HAP-1 (cell line): ENCODE measurements at regions not wholly inside any gene's neighbourhood (a gene's known extent, or its start where the extent isn't known, plus 50 kb on each side); places are given as distances from the start of the nearest gene placed in this dataset.
A peak's percentile ranks its signal among the peaks of the same experiment; 100 is the strongest.

ENCODE experiments used
- DNase-seq, 2 experiments: peaks; one replicate each; pipeline ENCODE4 v3.0.0-alpha.2; 2016 to 2020; ENCODE audit warnings: low spot score in 2 of 2
- H3K27me3 ChIP-seq: fragments of 250-450 bp; sonication (Bioruptor Pico); 2 replicates; pipeline ENCODE4 v1.5.1; 2020; ENCODE audit warnings: low read depth, mild to moderate bottlenecking, moderate library complexity
- H3K36me3 ChIP-seq: fragments of 250-450 bp; sonication (Bioruptor Pico); replicated peaks from 2 replicates; pipeline ENCODE4 v1.5.1; 2020; ENCODE audit warnings: mild to moderate bottlenecking
- H3K4me1 ChIP-seq: fragments of 250-450 bp; sonication (Bioruptor Pico); 2 replicates; pipeline ENCODE4 v1.5.1; 2020; ENCODE audit warnings: mild to moderate bottlenecking
- H3K4me3 ChIP-seq: fragments of 250-450 bp; sonication (Bioruptor Pico); 2 replicates; pipeline ENCODE4 v1.5.1; 2020; ENCODE audit warnings: mild to moderate bottlenecking, moderate library complexity
- H3K9me3 ChIP-seq: fragments of 250-450 bp; sonication (Bioruptor Pico); 2 replicates; pipeline ENCODE4 v1.5.1; 2020; ENCODE audit warnings: mild to moderate bottlenecking, moderate library complexity
- in situ Hi-C: fragments of 300-500 bp; cut with MboI; formaldehyde crosslinking; loops from 3 replicates; pipeline ENCODE4 v1.14.3; 2020; ENCODE audit warnings: low sequenced_read_pairs, inconsistent platforms, mixed read lengths

DNA sequence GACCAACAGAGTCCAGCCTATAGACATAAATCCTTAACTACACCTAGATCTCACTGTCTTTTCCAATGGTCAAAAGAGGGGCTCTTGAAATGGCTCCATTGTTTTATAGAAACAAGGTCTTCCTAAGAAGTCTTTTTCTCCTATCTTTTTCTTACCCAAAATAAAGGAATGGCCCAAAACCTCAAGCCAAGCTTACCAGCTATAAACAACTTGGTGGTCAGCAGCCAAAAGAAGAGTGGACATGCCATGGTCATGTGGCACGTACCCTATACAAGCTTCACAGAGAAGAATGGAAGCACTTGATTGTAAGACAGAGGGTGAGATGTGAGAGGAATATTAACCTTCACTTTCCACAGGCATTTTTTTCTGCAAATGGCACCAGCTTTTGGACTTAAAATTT, 82.1 kb upstream of the GNAO1 start:
- in situ Hi-C loops: no loop called here

DNA sequence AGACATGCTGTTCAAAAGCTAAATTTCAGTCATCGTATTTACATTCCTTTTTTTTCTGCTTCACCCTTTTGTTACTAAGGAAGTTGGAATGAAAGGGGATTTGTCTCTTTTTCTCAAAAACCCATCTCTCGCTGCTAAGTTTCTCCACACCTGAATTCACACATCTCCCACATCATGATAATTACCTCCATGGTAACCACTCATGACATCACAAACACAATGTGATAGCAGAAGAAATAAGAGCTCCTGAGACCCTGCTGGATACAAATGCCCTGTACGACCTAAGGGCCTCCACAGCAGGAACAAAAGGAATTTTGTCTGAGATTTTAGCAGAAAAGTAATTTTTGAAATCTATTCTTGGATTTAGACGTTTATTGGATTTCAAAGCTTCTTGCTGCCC, 82.6 kb upstream of the GNAO1 start:
- H3K4me3 ChIP-seq: no peak overlapping the region
- H3K9me3 ChIP-seq: no peaks in the 10 kb centered on the region
- in situ Hi-C loops: no loop called here
- no peaks in the 10 kb centered on the region for H3K36me3 ChIP-seq
- no peak for DNase-seq
- no peaks in the 10 kb centered on the region for H3K27me3 ChIP-seq
- H3K4me1 ChIP-seq: no peaks in the 10 kb centered on the region

More for the DNA sequence above, 82.1 kb upstream of the GNAO1 start:
- H3K36me3 ChIP-seq: no peaks in the 10 kb centered on the region
- no peaks in the 10 kb centered on the region for H3K27me3 ChIP-seq
- H3K9me3 ChIP-seq: no peaks in the 10 kb centered on the region
- H3K4me1 ChIP-seq: no peaks in the 10 kb centered on the region
- no peak overlapping the region for H3K4me3 ChIP-seq
- no peak for DNase-seq

DNA sequence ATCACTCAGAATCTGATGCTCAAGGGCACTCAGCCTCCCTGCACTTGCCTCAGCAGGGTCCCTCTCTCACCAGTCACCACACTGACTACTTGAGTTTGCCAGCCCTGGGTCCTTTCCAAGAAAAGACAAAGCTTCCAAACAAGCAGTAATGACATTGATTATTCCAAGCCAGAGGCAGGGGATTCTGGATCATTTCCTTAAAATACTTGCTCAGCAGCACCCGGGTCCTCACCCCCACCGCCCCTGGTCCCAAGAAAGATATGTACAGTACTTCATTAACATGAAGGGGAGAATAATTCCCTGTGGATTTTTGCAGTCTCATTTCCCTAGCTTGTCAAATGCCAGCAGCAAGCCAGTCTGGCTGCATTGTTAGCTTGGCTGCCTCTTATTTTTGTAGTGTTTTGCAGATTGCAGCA, 83.2 kb upstream of the GNAO1 start:
- no peak for DNase-seq
- Histone ChIP-seq H3K9me3 (no peaks in the 10 kb centered on the region), H3K36me3 (no peaks in the 10 kb centered on the region), H3K4me3 (no peak overlapping the region), H3K27me3 (no peaks in the 10 kb centered on the region), H3K4me1 (peaks cover 3% of the 10 kb centered on the region; the same call in 1 of the 2 replicates)
- in situ Hi-C loops: no loop called here

DNA sequence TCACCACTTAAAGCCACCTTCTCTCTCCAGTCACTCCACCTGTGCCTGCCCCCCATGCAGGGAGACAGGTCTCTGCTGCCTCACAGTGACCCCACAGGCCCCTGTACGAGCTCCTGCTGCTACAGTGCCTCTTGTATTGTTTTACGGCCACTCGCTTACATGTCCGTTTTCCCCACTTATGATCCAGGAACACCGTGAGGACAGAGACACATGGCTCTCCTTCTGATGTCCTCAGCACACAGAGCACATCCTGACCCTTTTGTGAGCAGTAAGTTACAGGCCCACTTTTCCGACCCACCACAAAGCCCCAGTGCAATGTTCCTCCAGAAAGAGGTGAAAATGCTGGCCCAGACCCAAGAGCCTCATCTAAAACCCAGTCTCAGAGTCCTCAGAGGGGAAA, 84.8 kb upstream of the GNAO1 start:
- no peak for DNase-seq
- Histone ChIP-seq H3K4me1 (peaks cover 15% of the 10 kb centered on the region), H3K27me3 (no peaks in the 10 kb centered on the region), H3K36me3 (no peaks in the 10 kb centered on the region), H3K4me3 (no peak overlapping the region), H3K9me3 (no peaks in the 10 kb centered on the region)
- in situ Hi-C loops: no loop called here

DNA sequence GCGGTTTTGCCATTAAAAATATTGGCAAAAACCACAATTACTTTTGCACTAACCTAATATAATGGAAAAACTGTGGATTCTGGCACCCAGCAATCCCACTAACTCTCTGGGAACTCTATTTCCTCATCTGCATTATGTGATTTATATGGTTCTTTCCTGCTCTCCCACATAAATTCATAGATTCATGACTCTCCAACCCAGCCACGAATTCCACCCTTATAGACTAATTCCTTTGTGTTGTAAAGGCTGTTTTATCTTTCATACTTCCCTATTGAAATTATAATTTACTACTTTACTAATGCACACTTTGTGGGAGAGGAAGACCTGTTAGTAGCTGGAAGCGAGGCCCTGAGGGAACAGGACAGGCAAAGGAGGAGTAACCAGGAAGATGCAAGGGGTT, 88.4 kb upstream of the GNAO1 start:
- DNase-seq: peak; percentile 68 to 88
- H3K4me3 ChIP-seq: no peak overlapping the region
- no peaks in the 10 kb centered on the region for H3K9me3 ChIP-seq
- H3K36me3 ChIP-seq: no peaks in the 10 kb centered on the region
- H3K27me3 ChIP-seq: no peaks in the 10 kb centered on the region
- peaks cover 15% of the 10 kb centered on the region for H3K4me1 ChIP-seq
- in situ Hi-C loops: no loop called here

DNA sequence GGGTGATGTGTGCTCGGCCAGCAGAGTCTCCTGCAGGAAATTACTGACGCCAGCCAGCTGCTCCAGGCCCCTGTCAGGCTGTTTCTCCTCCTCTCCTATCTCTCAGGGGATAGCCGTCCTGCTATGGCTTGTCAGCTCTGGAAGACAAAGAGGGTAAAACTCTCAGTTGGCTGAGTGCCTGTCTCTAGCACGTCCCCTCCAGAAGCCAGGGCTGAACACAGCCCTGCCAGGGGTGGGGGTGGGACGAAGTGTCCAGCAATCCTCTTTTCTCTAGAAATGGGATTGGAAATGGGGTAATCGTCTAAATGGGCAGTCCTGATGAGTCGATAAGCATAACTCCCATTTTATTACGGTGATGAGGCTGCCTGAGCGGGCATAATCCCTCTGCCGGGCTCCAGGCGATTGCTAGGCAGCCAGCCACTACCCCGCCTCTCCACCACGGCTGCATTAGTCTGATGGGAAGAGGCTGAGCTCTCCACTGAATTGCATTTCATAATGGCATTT, 89.1 kb upstream of the GNAO1 start:
- no peaks in the 10 kb centered on the region for H3K36me3 ChIP-seq
- peaks cover 15% of the 10 kb centered on the region for H3K4me1 ChIP-seq
- H3K9me3 ChIP-seq: no peaks in the 10 kb centered on the region
- H3K27me3 ChIP-seq: no peaks in the 10 kb centered on the region
- peak overlapping the region; percentile 9 for H3K4me3 ChIP-seq
- in situ Hi-C loops: no loop called here
- peak; percentile 79 to 81 for DNase-seq

DNA sequence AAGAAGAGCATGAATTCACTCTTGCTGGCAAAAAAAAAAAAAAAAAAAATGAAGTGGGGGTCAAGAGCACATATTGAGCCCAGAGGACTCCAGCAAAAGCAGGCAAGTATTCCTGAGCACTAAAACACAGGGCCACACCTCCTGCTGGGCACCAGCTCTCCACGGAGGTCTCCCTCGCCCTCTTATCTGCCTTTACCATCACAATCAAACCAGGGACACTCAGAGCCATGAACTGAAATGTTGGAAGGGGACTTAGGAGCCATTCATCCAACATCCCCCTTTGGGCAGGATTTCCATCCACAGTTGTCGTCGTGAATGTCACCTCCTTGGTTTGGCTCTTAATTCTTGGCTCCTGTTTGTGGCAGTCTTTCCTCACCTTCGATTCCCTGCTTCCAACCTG, 89.8 kb upstream of the GNAO1 start:
- in situ Hi-C loops: no loop called here
- Histone ChIP-seq H3K36me3 (no peaks in the 10 kb centered on the region), H3K4me3 (no peak overlapping the region), H3K27me3 (no peaks in the 10 kb centered on the region), H3K9me3 (no peaks in the 10 kb centered on the region), H3K4me1 (peaks cover 15% of the 10 kb centered on the region)
- DNase-seq: no peak

DNA sequence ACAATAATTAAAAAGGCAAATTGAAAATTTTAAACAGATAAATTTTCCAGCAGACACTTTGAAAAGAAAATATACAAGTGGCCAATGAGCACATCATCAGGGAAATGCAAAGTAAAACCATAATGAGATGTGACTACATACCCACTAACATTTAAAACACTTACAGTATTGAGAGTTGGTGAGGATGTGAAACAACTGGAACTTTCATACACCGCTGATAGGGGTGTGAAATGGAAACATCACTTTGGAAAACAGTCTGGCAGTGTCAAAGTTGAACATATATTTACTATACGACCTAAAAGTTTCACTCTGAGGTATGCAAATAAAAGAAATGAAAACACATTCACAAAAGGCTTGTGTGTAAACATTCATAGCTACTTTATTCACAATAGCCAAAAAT, 94.0 kb upstream of the GNAO1 start:
- Histone ChIP-seq H3K27me3 (no peaks in the 10 kb centered on the region), H3K4me1 (peaks cover 8% of the 10 kb centered on the region), H3K9me3 (no peaks in the 10 kb centered on the region), H3K36me3 (no peaks in the 10 kb centered on the region), H3K4me3 (no peak overlapping the region)
- in situ Hi-C loops: no loop called here
- DNase-seq: no peak

DNA sequence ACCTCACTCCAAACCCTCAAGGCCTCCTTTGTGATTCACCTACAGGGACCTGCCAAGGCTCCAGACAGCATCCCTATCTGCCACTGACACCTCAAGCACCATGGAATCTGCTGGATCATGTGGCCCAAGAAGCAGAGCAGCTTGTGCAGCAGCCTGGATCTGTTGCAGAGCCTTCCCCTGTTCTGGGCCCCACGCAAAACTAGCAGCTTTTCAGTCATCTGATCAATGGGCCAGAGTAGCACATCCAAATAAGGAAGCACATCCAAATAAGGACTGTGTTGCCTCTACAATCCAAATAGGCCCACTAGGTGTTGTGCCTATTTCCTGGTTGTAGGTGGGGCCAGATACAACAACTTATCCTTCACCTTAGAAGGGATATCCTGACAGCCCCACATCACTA, 97.1 kb upstream of the GNAO1 start:
- no peak for DNase-seq
- Histone ChIP-seq H3K4me3 (no peak overlapping the region), H3K9me3 (no peaks in the 10 kb centered on the region), H3K27me3 (no peaks in the 10 kb centered on the region), H3K4me1 (no peaks in the 10 kb centered on the region; the same call in 1 of the 2 replicates), H3K36me3 (no peaks in the 10 kb centered on the region)
- in situ Hi-C loops: no loop called here

DNA sequence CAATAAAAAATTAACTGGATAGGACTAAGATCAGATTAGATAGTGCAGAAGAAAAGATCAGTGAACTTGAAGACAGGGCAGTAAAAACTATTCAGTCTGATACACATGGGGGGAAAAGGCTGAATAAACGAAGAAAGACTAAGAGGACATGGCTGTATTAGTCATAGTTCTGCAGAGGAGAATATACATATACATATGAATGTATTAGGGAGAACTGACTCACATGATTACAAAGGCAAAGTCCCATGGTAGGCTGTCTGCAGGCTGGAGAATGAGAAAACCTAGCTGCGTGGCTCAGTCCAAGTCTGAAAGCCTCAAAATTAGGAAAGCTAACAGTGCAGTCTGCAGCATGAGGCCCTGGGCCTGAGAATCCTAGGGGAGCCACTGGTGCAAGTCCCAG, 98.2 kb upstream of the GNAO1 start:
- H3K4me1 ChIP-seq: no peaks in the 10 kb centered on the region; the same call in 1 of the 2 replicates
- in situ Hi-C loops: no loop called here
- peak in 1 of 2 experiments; percentile 7 for DNase-seq
- H3K4me3 ChIP-seq: no peak overlapping the region
- H3K9me3 ChIP-seq: no peaks in the 10 kb centered on the region
- no peaks in the 10 kb centered on the region for H3K27me3 ChIP-seq
- no peaks in the 10 kb centered on the region for H3K36me3 ChIP-seq

DNA sequence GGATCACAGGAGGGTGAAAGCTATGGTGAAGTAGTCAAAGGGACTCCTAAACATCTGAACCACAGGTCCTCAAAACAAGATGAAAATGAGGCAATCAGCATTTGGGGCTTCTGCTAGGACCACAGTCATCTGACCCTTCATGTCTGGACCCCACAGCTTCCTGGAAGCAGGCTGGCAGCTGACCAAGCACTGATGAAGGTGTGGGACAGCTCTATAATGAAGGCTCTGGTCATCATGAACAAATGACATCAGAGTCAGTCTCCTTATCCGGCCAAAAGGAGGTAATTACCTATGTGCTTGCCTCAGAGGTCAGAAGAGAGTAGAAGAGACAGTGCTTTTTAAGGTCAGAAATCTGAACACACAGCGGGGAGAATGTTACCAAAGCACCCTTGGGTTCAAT, 101.2 kb upstream of the GNAO1 start:
- Histone ChIP-seq H3K4me3 (no peak overlapping the region), H3K9me3 (no peaks in the 10 kb centered on the region), H3K36me3 (no peaks in the 10 kb centered on the region), H3K4me1 (no peaks in the 10 kb centered on the region; the same call in 1 of the 2 replicates), H3K27me3 (no peaks in the 10 kb centered on the region)
- in situ Hi-C loops: no loop called here
- DNase-seq: no peak

DNA sequence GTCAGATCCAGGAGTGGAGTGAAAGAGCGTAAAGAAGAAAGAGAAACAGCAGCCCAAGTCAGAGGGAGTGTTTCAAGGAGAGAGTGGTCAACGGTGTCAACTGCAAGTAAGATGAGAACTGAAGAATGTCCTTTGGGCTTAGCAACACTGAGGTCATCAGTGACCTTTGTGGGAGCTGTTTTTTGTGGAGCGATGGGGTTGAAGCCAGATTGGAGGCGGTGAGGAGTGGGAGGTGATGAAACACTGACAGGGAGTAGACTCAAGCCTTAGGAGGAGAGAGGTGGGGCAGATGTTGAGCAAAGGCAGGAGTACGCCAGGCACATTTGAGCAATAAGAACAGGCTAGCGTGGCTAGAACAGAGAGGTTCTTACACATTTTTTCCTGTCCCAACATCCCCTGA, 103.7 kb upstream of the GNAO1 start:
- no peak for DNase-seq
- no peak overlapping the region for H3K4me3 ChIP-seq
- H3K36me3 ChIP-seq: no peaks in the 10 kb centered on the region
- H3K27me3 ChIP-seq: no peaks in the 10 kb centered on the region
- no peaks in the 10 kb centered on the region for H3K9me3 ChIP-seq
- in situ Hi-C loops: no loop called here
- H3K4me1 ChIP-seq: no peaks in the 10 kb centered on the region

DNA sequence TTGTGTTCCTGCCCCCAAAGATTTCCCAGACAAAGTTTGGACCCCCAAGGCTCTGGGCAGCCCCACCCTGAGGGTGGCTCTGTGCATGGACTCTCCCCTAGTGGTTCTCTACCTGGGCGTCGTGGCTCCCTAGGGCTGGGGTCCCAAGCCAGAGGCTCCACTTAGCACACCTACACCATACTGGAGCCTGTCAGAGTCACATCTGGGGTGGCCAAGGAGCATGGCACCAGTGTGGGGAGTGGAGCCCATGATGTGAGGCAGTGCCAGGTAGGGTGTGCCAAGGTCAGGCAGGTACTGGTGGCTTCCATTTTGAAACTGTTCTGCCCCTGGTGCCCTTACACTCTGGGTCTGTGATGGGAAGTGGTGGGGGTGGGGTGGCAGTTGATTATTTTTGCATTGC, 109.9 kb upstream of the GNAO1 start:
- Histone ChIP-seq H3K27me3 (no peaks in the 10 kb centered on the region), H3K4me3 (no peak overlapping the region), H3K4me1 (no peaks in the 10 kb centered on the region), H3K36me3 (no peaks in the 10 kb centered on the region), H3K9me3 (no peaks in the 10 kb centered on the region)
- no peak for DNase-seq
- in situ Hi-C loops: no loop called here

DNA sequence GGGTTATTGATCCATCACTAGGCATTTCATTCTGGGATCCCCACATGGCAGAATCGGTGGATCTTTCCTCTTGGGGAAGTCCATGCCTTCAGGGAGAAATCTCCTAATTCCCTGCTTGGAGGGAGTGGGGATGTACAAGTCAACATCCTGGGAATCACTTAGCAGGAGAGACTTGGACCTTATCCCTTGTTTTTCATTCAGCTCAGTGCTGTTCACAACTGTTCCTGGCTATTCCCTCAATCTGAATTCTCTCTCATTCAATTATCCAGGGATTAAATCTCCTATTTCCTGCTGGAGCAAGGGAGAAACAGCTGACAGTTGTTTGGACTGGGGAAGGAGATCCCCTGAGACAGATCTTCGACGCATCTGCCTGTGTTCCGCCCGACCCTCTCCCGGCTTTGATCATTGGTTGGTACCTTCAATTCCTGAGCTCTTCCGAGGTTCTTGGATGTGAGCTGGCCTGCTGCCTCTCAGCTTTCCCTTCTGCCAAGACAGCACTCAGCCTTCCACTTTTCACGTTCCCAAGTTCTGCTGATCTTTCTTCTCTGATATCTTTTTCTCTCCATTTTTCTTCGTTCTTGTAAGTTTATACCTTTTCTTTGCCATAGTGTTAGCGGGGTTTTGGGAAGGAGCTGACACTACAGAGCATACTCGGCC, 115.4 kb upstream of the GNAO1 start:
- no peaks in the 10 kb centered on the region for H3K9me3 ChIP-seq
- DNase-seq: no peak
- no peaks in the 10 kb centered on the region for H3K4me1 ChIP-seq
- no peak overlapping the region for H3K4me3 ChIP-seq
- no peaks in the 10 kb centered on the region for H3K27me3 ChIP-seq
- H3K36me3 ChIP-seq: no peaks in the 10 kb centered on the region
- in situ Hi-C loops: no loop called here

DNA sequence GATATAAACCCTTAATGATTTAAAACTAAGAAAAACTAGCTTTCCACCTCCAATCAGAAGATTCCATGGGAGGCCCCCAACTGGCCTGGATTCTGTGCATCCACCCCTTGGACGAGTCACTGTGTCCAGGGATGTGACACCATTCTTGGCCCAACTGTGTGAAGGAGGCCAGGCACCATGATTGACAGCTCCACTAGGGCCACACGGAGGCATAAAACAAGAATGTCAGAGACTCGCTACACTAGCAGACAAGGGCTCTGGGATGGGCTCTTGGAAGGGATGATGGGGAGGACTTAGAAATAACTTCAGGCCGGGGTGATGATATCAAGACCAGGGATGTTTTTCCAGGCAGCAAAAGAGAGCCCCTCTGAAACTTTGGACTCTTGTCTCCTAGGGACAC, 117.8 kb upstream of the GNAO1 start:
- Histone ChIP-seq H3K36me3 (no peaks in the 10 kb centered on the region), H3K4me1 (no peaks in the 10 kb centered on the region), H3K27me3 (no peaks in the 10 kb centered on the region), H3K9me3 (no peaks in the 10 kb centered on the region), H3K4me3 (no peak overlapping the region)
- in situ Hi-C loops: no loop called here
- DNase-seq: no peak
